Keratinocyte (primary cell): ENCODE measurements at regions not wholly inside any gene's neighbourhood (a gene's known extent, or its start where the extent isn't known, plus 50 kb on each side); places are given as distances from the start of the nearest gene placed in this dataset.

Experiments
- DNase-seq: peaks from one replicate; pipeline ENCODE4 v3.0.0-alpha.2; 2011; ENCODE audit warnings: low read depth, missing footprints, low spot score
- FAIRE-seq: peaks from 2 replicates; lab custom pipeline; 2011; peaks lifted over from hg19 to GRCh38; lab: Jason Lieb, UNC
- H2AFZ ChIP-seq: 2 replicates; pipeline ENCODE4 v1.6.0; 2012; ENCODE audit warnings: low read length, control low read depth, inconsistent platforms; ENCODE audit not compliant: control insufficient read depth
- H3K27ac ChIP-seq: 2 replicates; pipeline ENCODE4 v1.5.1; 2011; ENCODE audit warnings: low read length; ENCODE audit not compliant: control insufficient read depth, insufficient read depth
- H3K27me3 ChIP-seq: 3 replicates; pipeline ENCODE4 v1.6.0; 2011; ENCODE audit warnings: low read length; ENCODE audit not compliant: control insufficient read depth, insufficient read depth; ENCODE audit errors: extremely low read depth
- H3K36me3 ChIP-seq, 2 experiments: 2 replicates in 1 of 2; 3 replicates in 1 of 2; pipeline ENCODE4 v1.5.1; 2011; ENCODE audit warnings: low read length in 2 of 2, mild to moderate bottlenecking in 1 of 2; ENCODE audit not compliant: control insufficient read depth in 2 of 2, insufficient read depth in 2 of 2; ENCODE audit errors: extremely low read depth in 1 of 2
- H3K4me1 ChIP-seq: 3 replicates; pipeline ENCODE4 v1.5.1; 2011; ENCODE audit warnings: low read length; ENCODE audit not compliant: control insufficient read depth, insufficient read depth; ENCODE audit errors: extremely low read depth
- H3K4me2 ChIP-seq: 3 replicates; pipeline ENCODE4 v1.6.0; 2011; ENCODE audit warnings: low read depth, low read length; ENCODE audit not compliant: control insufficient read depth, insufficient read depth; ENCODE audit errors: extremely low read depth
- H3K4me3 ChIP-seq, 3 experiments: fragments of 200-600 bp in 1 of 3; sonication (generic) in 1 of 3; 2 replicates in 2 of 3; 3 replicates in 1 of 3; pipeline ENCODE4 v1.5.1; 2011 to 2016; ENCODE audit warnings: low read length in 3 of 3, mild to moderate bottlenecking in 3 of 3, control low read depth in 2 of 3, inconsistent platforms in 1 of 3, low read depth in 1 of 3, mixed read lengths in 1 of 3, mixed run types in 1 of 3, moderate library complexity in 1 of 3; ENCODE audit not compliant: control insufficient read depth in 2 of 3, insufficient read depth in 2 of 3; ENCODE audit errors: extremely low read depth in 1 of 3
- H3K79me2 ChIP-seq: 2 replicates; pipeline ENCODE4 v1.6.0; 2012; ENCODE audit warnings: low read length; ENCODE audit not compliant: control insufficient read depth, insufficient read depth
- H3K9ac ChIP-seq: 3 replicates; pipeline ENCODE4 v1.6.0; 2011; ENCODE audit warnings: low read length; ENCODE audit not compliant: control insufficient read depth, insufficient read depth; ENCODE audit errors: extremely low read depth
- H3K9me1 ChIP-seq: 3 replicates; pipeline ENCODE4 v1.6.0; 2011; ENCODE audit warnings: low read length; ENCODE audit not compliant: control insufficient read depth, insufficient read depth; ENCODE audit errors: extremely low read depth
- H3K9me3 ChIP-seq: 2 replicates; pipeline ENCODE4 v1.5.1; 2012; ENCODE audit warnings: low read depth, low read length; ENCODE audit not compliant: control insufficient read depth
- H4K20me1 ChIP-seq: 3 replicates; pipeline ENCODE4 v1.6.0; 2011; ENCODE audit warnings: low read length; ENCODE audit not compliant: control insufficient read depth, insufficient read depth; ENCODE audit errors: extremely low read depth
- EZH2 ChIP-seq: IDR thresholded peaks from one replicate; pipeline ENCODE4 v1.6.1; 2012; ENCODE audit warnings: inconsistent platforms, mild to moderate bottlenecking, low read length, moderate library complexity
- dilution Hi-C: fragments of 300-500 bp; cut with MboI; formaldehyde crosslinking; loops from one replicate; pipeline ENCODE4 v1.7.0; 2020; ENCODE audit warnings: low sequenced_read_pairs; ENCODE audit not compliant: extremely low pct_ligation_motif_present
- TF ChIP-seq, protein P1 (sequence below), 3 experiments: IDR thresholded peaks in 1 of 3; conservative IDR thresholded peaks in 1 of 3; optimal IDR thresholded peaks in 1 of 3; 2 replicates in 2 of 3; 3 replicates in 1 of 3; pipeline versions ENCODE3 to v1.5.1; 2011; ENCODE audit warnings: low read length in 3 of 3, mild to moderate bottlenecking in 3 of 3, moderate library complexity in 2 of 3, control low read depth in 1 of 3, inconsistent platforms in 1 of 3; ENCODE audit not compliant: insufficient read depth in 2 of 3; ENCODE audit errors: extremely low read depth in 1 of 3

- Histone ChIP-seq H3K4me3 (no peak overlapping the region), H2AFZ (no peak overlapping the region), H4K20me1 (no peaks in the 10 kb centered on the region), H3K36me3 (no peaks in the 10 kb centered on the region), H3K4me2 (no peak overlapping the region), H3K9me3 (no peaks in the 10 kb centered on the region), H3K4me1 (peaks cover 13% of the 10 kb centered on the region), H3K27me3 (no peaks in the 10 kb centered on the region), H3K9ac (no peak overlapping the region), H3K27ac (no peak overlapping the region), H3K9me1 (no peaks in the 10 kb centered on the region), H3K79me2 (peaks cover 39% of the 10 kb centered on the region)
- FAIRE-seq (no peak), DNase-seq (no peak)
- dilution Hi-C loops: no loop called here
- TF ChIP-seq, protein P1, sequence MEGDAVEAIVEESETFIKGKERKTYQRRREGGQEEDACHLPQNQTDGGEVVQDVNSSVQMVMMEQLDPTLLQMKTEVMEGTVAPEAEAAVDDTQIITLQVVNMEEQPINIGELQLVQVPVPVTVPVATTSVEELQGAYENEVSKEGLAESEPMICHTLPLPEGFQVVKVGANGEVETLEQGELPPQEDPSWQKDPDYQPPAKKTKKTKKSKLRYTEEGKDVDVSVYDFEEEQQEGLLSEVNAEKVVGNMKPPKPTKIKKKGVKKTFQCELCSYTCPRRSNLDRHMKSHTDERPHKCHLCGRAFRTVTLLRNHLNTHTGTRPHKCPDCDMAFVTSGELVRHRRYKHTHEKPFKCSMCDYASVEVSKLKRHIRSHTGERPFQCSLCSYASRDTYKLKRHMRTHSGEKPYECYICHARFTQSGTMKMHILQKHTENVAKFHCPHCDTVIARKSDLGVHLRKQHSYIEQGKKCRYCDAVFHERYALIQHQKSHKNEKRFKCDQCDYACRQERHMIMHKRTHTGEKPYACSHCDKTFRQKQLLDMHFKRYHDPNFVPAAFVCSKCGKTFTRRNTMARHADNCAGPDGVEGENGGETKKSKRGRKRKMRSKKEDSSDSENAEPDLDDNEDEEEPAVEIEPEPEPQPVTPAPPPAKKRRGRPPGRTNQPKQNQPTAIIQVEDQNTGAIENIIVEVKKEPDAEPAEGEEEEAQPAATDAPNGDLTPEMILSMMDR (optimal IDR thresholded peaks at IDR 0.05 in 1 of 3, IDR thresholded peaks at IDR 0.05 in 1 of 3, conservative IDR thresholded peaks at IDR 0.05 in 1 of 3; ENCODE audit: extremely low read depth in 1 of 3, insufficient read depth in 2 of 3, low read length in 3 of 3): no peak
- TF ChIP-seq EZH2: no peak
These were observed 101.0 kb upstream of the NHSL1 start for GRCh38 chr6:138600261-138600660.

- Histone ChIP-seq H4K20me1 (no peaks in the 10 kb centered on the region), H3K9me1 (no peaks in the 10 kb centered on the region), H3K79me2 (peaks cover 37% of the 10 kb centered on the region), H3K27me3 (no peaks in the 10 kb centered on the region), H3K4me1 (peaks cover 13% of the 10 kb centered on the region), H2AFZ (no peak overlapping the region), H3K9ac (no peak overlapping the region), H3K4me3 (no peak overlapping the region), H3K27ac (no peak overlapping the region), H3K9me3 (no peaks in the 10 kb centered on the region), H3K36me3 (no peaks in the 10 kb centered on the region), H3K4me2 (no peak overlapping the region)
- TF ChIP-seq, protein P1 (optimal IDR thresholded peaks at IDR 0.05 in 1 of 3, IDR thresholded peaks at IDR 0.05 in 1 of 3, conservative IDR thresholded peaks at IDR 0.05 in 1 of 3; ENCODE audit: extremely low read depth in 1 of 3, insufficient read depth in 2 of 3, low read length in 3 of 3): no peak
- no peak for TF ChIP-seq EZH2
- FAIRE-seq (no peak), DNase-seq (no peak)
- dilution Hi-C loops: no loop called here
These were observed 101.4 kb upstream of the NHSL1 start for GRCh38 chr6:138600726-138601125.
